SK-N-SH treated with all-trans-retinoic acid at 6 μM for 48 hours (cell line): ENCODE measurements at regions not wholly inside any gene's neighbourhood (a gene's known extent, or its start where the extent isn't known, plus 50 kb on each side); places are given as distances from the start of the nearest gene placed in this dataset.

Experiments
- ATAC-seq: fragments of 200-7000 bp; cut with Tn5 transposase; 3 replicates; pipeline ENCODE4 v1.9.1; 2020; ENCODE audit warnings: mild to moderate bottlenecking, moderate library complexity
- ARNTL ChIP-seq: fragments of 450-650 bp; formaldehyde crosslinking; IDR thresholded peaks from 2 replicates; pipeline ENCODE4 v1.5.0; 2020; ENCODE audit warnings: low read depth, mild to moderate bottlenecking, moderate library complexity, borderline replicate concordance
- BACH2 ChIP-seq: fragments of 250-450 bp; sonication (Bioruptor Pico); IDR thresholded peaks from 2 replicates; pipeline ENCODE4 v1.9.0; 2021; ENCODE audit warnings: mild to moderate bottlenecking, borderline replicate concordance
- CSDC2 ChIP-seq: fragments of 250-450 bp; sonication (Bioruptor Pico); IDR thresholded peaks from 2 replicates; pipeline ENCODE4 v1.5.0; 2020; ENCODE audit warnings: mild to moderate bottlenecking, moderate library complexity
- CSRNP3 ChIP-seq: fragments of 250-450 bp; sonication (Bioruptor Pico); IDR thresholded peaks from 2 replicates; pipeline ENCODE4 v1.5.1; 2021; ENCODE audit warnings: mild to moderate bottlenecking, moderate library complexity
- ESRRG ChIP-seq: fragments of 250-450 bp; sonication (Bioruptor Pico); IDR thresholded peaks from 2 replicates; pipeline ENCODE4 v1.6.1; 2021; ENCODE audit warnings: mild to moderate bottlenecking
- GLIS3 ChIP-seq: fragments of 250-450 bp; sonication (Bioruptor Pico); IDR thresholded peaks from 2 replicates; pipeline ENCODE4 v1.5.0; 2020; ENCODE audit warnings: mild to moderate bottlenecking, moderate library complexity
- ISL1 ChIP-seq: fragments of 250-450 bp; sonication (Bioruptor Pico); IDR thresholded peaks from 2 replicates; pipeline ENCODE4 v2.1.2; 2022; ENCODE audit warnings: mild to moderate bottlenecking, moderate library complexity
- OSR1 ChIP-seq: fragments of 250-450 bp; sonication (Bioruptor Pico); IDR thresholded peaks from 2 replicates; pipeline ENCODE4 v1.8.0; 2022; ENCODE audit warnings: moderate library complexity, mild to moderate bottlenecking, inconsistent platforms
- PATZ1 ChIP-seq: fragments of 250-450 bp; sonication (Bioruptor Pico); IDR thresholded peaks from 2 replicates; pipeline ENCODE4 v1.8.0; 2020; ENCODE audit warnings: mild to moderate bottlenecking, moderate library complexity, borderline replicate concordance
- POU6F1 ChIP-seq: fragments of 250-450 bp; sonication (Bioruptor Pico); IDR thresholded peaks from 2 replicates; pipeline ENCODE4 v1.8.0; 2021; ENCODE audit warnings: low read depth, mild to moderate bottlenecking, moderate library complexity, borderline replicate concordance
- PPARA ChIP-seq: fragments of 250-450 bp; sonication (Bioruptor Pico); IDR thresholded peaks from 2 replicates; pipeline ENCODE4 v1.5.0; 2020; ENCODE audit warnings: mild to moderate bottlenecking, borderline replicate concordance
- RARB ChIP-seq: fragments of 250-450 bp; sonication (Bioruptor Pico); IDR thresholded peaks from 2 replicates; pipeline ENCODE4 v1.8.0; 2021; ENCODE audit warnings: mild to moderate bottlenecking, moderate library complexity
- SNAI2 ChIP-seq: fragments of 250-450 bp; sonication (Bioruptor Pico); IDR thresholded peaks from 2 replicates; pipeline ENCODE4 v1.5.0; 2020; ENCODE audit warnings: mild to moderate bottlenecking, moderate library complexity
- TCF4 ChIP-seq: fragments of 250-450 bp; sonication (Bioruptor Pico); IDR thresholded peaks from 2 replicates; pipeline ENCODE4 v1.8.0; 2021; ENCODE audit warnings: mild to moderate bottlenecking, moderate library complexity, borderline replicate concordance
- TSHZ2 ChIP-seq: fragments of 250-450 bp; sonication (Bioruptor Pico); IDR thresholded peaks from 2 replicates; pipeline ENCODE4 v1.5.0; 2020; ENCODE audit warnings: mild to moderate bottlenecking, moderate library complexity
- ZC3H10 ChIP-seq: fragments of 250-450 bp; sonication (Bioruptor Pico); IDR thresholded peaks from 2 replicates; pipeline ENCODE4 v1.5.1; 2021; ENCODE audit warnings: mild to moderate bottlenecking, moderate library complexity
- ZFP30 ChIP-seq: fragments of 450-650 bp; formaldehyde crosslinking; IDR thresholded peaks from 2 replicates; pipeline ENCODE4 v1.5.0; 2022; ENCODE audit warnings: mild to moderate bottlenecking, moderate library complexity
- ZNF565 ChIP-seq: fragments of 450-650 bp; formaldehyde crosslinking; conservative IDR thresholded peaks from 2 replicates; pipeline ENCODE4 v1.5.0; 2020; ENCODE audit warnings: low read depth, mild to moderate bottlenecking, moderate library complexity
- ZNF70 ChIP-seq: fragments of 450-650 bp; formaldehyde crosslinking; IDR thresholded peaks from 2 replicates; pipeline ENCODE4 v1.5.0; 2020; ENCODE audit warnings: mild to moderate bottlenecking, moderate library complexity
- ZNF8 ChIP-seq: fragments of 450-650 bp; formaldehyde crosslinking; IDR thresholded peaks from 2 replicates; pipeline ENCODE4 v1.5.0; 2020; ENCODE audit warnings: mild to moderate bottlenecking, moderate library complexity

- no peak for TF ChIP-seq ESRRG
- no peak for TF ChIP-seq ZFP30 (CRISPR knock-in tag)
- TF ChIP-seq ZNF8: no peak
- TF ChIP-seq CSDC2: no peak
- no peak for TF ChIP-seq BACH2 (CRISPR knock-in tag)
- no peak for TF ChIP-seq ZNF565 (CRISPR knock-in tag)
- no peak for TF ChIP-seq TCF4 (CRISPR knock-in tag)
- no peak for TF ChIP-seq TSHZ2 (CRISPR knock-in tag)
- no peak for TF ChIP-seq SNAI2 (CRISPR knock-in tag)
- no peak for TF ChIP-seq ZC3H10 (CRISPR knock-in tag)
- ATAC-seq: no peak
Observed at GRCh38 chr1:214880956-214881355, 201.6 kb upstream of the KCNK2 start.

- no peak for ATAC-seq
- TF ChIP-seq OSR1 (no peak), ESRRG (no peak)
Observed at GRCh38 chr1:214882616-214883015, 199.9 kb upstream of the KCNK2 start.

GRCh38 chr1:214895011-214895600 lies 187.4 kb upstream of the KCNK2 start:
- ATAC-seq: peak; percentile 42
- TF ChIP-seq PPARA: no peak
- no peak for TF ChIP-seq PATZ1 (CRISPR knock-in tag)
- TF ChIP-seq ARNTL: no peak
- no peak for TF ChIP-seq RARB (CRISPR knock-in tag)
- no peak for TF ChIP-seq ESRRG
- no peak for TF ChIP-seq OSR1
- no peak for TF ChIP-seq CSRNP3
- no peak for TF ChIP-seq ZFP30 (CRISPR knock-in tag)

GRCh38 chr1:214896921-214897320 lies 185.6 kb upstream of the KCNK2 start:
- no peak for TF ChIP-seq CSDC2
- no peak for TF ChIP-seq TSHZ2 (CRISPR knock-in tag)
- no peak for TF ChIP-seq RARB (CRISPR knock-in tag)
- TF ChIP-seq ISL1 (CRISPR knock-in tag): no peak
- TF ChIP-seq OSR1: no peak
- no peak for TF ChIP-seq ZFP30 (CRISPR knock-in tag)
- TF ChIP-seq GLIS3 (CRISPR knock-in tag): no peak
- TF ChIP-seq SNAI2 (CRISPR knock-in tag): no peak
- no peak for TF ChIP-seq CSRNP3
- no peak for TF ChIP-seq TCF4 (CRISPR knock-in tag)
- TF ChIP-seq BACH2 (CRISPR knock-in tag): no peak
- no peak for TF ChIP-seq ZNF70
- TF ChIP-seq POU6F1: no peak
- TF ChIP-seq ARNTL: no peak
- ATAC-seq: no peak
